ENCODE measurements at regions not wholly inside any gene's neighbourhood (a gene's known extent, or its start where the extent isn't known, plus 50 kb on each side); places are given as distances from the start of the nearest gene placed in this dataset.
A peak's percentile ranks its signal among the peaks of the same experiment; 100 is the strongest.

GRCh38 chr1:81703391-81703755 lies 97.4 kb upstream of the ADGRL2 start:
- Mint-ChIP-seq H3K27me3 (ENCODE audit: insufficient read depth) (no peaks in the 10 kb centered on the region), H3K4me1 (ENCODE audit: low read depth) (peaks cover 94% of the 10 kb centered on the region), H3K27ac (peak overlapping the region; percentile 97), H3K4me3 (peak overlapping the region; percentile 73), H3K9me3 (no peaks in the 10 kb centered on the region), H3K36me3 (ENCODE audit: low read depth) (peaks cover 4% of the 10 kb centered on the region)
- TF ChIP-seq CTCF (IDR thresholded peaks at IDR 0.05) = no peak
- peak; percentile 64 for DNase-seq

- H3K36me3 Mint-ChIP-seq (ENCODE audit: low read depth) = peaks cover 4% of the 10 kb centered on the region
- peak; percentile 88 for DNase-seq
- H3K27ac Mint-ChIP-seq = peak overlapping the region; percentile 97
- TF ChIP-seq CTCF (IDR thresholded peaks at IDR 0.05) = no peak
- peak overlapping the region; percentile 73 for H3K4me3 Mint-ChIP-seq
- H3K4me1 Mint-ChIP-seq (ENCODE audit: low read depth) = peaks cover 93% of the 10 kb centered on the region
- no peaks in the 10 kb centered on the region for H3K9me3 Mint-ChIP-seq
- no peaks in the 10 kb centered on the region for H3K27me3 Mint-ChIP-seq (ENCODE audit: insufficient read depth)
These were observed 97.8 kb upstream of the ADGRL2 start for GRCh38 chr1:81702903-81703302.

- no peaks in the 10 kb centered on the region for H3K9me3 Mint-ChIP-seq
- H3K4me1 Mint-ChIP-seq (ENCODE audit: low read depth) = peaks cover 93% of the 10 kb centered on the region
- peaks cover 4% of the 10 kb centered on the region; the same call in 1 of the 2 replicates for H3K36me3 Mint-ChIP-seq (ENCODE audit: low read depth)
- TF ChIP-seq CTCF (IDR thresholded peaks at IDR 0.05) = no peak
- DNase-seq = no peak
- peak overlapping the region; percentile 73; the same call in 1 of the 2 replicates for H3K4me3 Mint-ChIP-seq
- no peaks in the 10 kb centered on the region for H3K27me3 Mint-ChIP-seq (ENCODE audit: insufficient read depth)
- H3K27ac Mint-ChIP-seq = peak overlapping the region; percentile 97
These were observed 98.5 kb upstream of the ADGRL2 start for GRCh38 chr1:81702079-81702715.

- DNase-seq = no peak
- no peak for TF ChIP-seq CTCF (IDR thresholded peaks at IDR 0.05)
- Mint-ChIP-seq H3K27me3 (ENCODE audit: insufficient read depth) (no peaks in the 10 kb centered on the region), H3K4me3 (no peak overlapping the region), H3K27ac (no peak overlapping the region), H3K9me3 (no peaks in the 10 kb centered on the region), H3K4me1 (ENCODE audit: low read depth) (peaks cover 87% of the 10 kb centered on the region), H3K36me3 (ENCODE audit: low read depth) (peaks cover 4% of the 10 kb centered on the region; the same call in 1 of the 2 replicates)
These were observed 99.8 kb upstream of the ADGRL2 start for GRCh38 chr1:81700728-81701470.

- H3K4me1 Mint-ChIP-seq (ENCODE audit: low read depth) = peaks cover 83% of the 10 kb centered on the region
- no peak overlapping the region for H3K4me3 Mint-ChIP-seq
- no peaks in the 10 kb centered on the region for H3K9me3 Mint-ChIP-seq
- peak overlapping the region; percentile 70 for H3K27ac Mint-ChIP-seq
- no peaks in the 10 kb centered on the region; the same call in 1 of the 2 replicates for H3K36me3 Mint-ChIP-seq (ENCODE audit: low read depth)
- DNase-seq = peak; percentile 75
- TF ChIP-seq CTCF (IDR thresholded peaks at IDR 0.05) = no peak
- no peaks in the 10 kb centered on the region for H3K27me3 Mint-ChIP-seq (ENCODE audit: insufficient read depth)
These were observed 101.5 kb upstream of the ADGRL2 start for GRCh38 chr1:81699234-81699633.

Measured in HFFc6 (cell line).